Activated CD8-positive, alpha-beta memory T cell treated with anti-CD3 and anti-CD28 coated beads, Interleukin-2, amount 50 U/mL, for 24 hours (primary cell): ENCODE measurements at regions not wholly inside any gene's neighbourhood (a gene's known extent, or its start where the extent isn't known, plus 50 kb on each side); places are given as distances from the start of the nearest gene placed in this dataset.

ENCODE experiments used
- DNase-seq: peaks from one replicate; pipeline ENCODE4 v3.0.0-alpha.2; 2020; ENCODE audit errors: extremely low read depth

DNA sequence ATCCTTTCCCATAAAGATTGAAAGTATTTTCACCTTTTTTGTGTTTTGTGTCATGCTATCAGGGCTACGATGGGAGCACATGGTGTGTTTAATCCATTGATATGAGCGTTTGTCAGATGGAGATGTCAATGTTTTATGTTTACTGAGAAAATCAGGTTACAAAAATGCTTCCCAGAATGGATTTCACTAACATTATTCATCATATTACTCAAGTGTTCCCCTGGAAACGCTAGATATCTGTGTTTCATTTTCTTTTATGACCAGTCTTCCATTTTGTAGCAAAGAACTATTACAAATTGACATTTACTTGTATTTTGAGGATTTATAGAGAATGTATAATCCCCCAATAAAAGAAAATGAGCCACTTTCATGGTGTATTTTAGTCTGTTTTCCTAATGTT, 293.5 kb upstream of the AKR1E2 start:
- no peak for DNase-seq

DNA sequence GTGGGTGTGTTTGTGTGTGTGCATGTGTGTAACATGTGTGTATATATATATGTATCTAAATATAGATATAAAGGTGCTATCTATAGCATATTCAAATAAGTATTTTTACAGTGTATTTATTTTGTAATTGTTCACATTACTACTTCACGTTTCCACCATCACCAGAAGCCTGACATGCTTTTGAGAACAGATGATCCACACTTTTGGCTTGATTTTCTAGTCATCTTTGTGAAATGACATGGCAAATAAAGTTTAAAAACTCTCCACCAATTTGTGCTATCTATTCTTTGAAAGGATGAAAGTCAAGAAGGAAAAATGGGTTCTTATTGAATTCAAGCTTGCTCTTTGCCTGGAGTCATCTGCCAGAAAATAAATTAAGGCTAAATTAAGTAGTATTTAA, 294.0 kb upstream of the AKR1E2 start:
- DNase-seq, result no peak

DNA sequence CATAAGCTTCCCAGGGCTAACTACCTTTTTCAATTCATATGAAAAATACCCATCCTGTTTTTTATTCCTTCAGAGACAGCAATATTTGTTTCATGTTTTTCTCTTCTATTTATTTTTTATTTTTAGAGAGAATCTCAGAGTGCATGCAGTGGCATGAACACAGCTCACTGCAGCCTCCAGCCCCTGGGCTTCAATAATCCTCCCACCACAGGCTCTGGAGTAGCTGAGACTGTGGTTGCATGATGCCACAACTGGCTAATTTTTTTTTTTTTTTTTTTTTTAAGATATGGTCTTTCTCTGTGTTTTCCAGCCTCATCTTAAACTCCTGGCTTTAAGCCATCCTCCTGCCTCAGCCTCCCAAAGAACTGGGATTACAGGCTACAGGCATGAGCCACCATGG, 296.7 kb upstream of the AKR1E2 start:
- DNase-seq, result no peak

DNA sequence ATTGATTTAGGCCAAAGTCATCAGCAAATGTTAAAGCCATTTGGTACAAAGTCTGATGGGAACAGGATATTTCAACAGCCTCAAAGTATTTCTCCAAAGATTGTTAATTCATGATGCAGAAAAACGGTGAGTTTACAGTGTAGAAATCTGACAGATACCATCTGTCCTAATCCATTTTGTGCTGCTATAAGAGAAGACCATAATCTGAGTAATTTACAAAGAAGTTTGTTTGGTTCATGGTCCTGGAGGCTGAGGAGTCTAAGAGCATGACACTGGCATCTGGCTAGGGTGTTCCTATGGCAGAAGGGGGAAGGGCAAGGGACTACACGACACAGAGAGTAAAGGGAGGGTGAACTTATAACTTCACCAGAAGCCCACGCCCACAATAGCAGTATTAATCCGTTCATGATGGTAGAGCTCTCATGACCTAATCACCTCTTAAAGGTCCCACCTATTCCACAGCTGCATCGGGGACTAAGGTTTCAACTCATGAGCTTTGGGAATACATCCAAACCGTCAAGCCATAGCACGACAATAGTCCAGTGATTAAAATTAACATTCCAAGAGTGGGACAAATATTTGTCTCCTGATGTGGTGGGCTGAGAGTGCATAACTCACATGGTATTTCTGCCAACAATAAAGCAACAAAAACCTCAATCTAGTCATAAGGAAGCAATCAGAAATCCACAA, 298.6 kb upstream of the AKR1E2 start:
- DNase-seq, result no peak

DNA sequence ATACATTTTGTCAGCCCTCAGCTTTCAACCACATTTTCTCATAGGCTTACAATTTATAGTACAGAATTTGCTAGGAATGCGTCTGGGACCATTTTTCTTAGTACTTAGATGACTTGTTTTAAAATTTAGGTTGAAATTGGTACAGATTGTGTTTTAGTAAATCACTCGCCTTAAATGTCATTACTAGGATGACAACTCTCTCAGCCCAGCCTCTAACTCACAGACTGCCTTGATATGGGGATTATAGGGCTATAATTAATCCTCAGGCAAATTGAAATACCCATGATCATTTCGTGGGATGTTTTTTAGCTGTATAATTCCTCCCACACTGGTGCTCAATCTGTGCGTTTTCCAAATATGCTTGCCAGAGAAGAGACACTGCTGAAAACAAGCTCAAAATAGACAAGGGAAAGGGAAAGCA, 299.7 kb upstream of the AKR1E2 start:
- no peak for DNase-seq

DNA sequence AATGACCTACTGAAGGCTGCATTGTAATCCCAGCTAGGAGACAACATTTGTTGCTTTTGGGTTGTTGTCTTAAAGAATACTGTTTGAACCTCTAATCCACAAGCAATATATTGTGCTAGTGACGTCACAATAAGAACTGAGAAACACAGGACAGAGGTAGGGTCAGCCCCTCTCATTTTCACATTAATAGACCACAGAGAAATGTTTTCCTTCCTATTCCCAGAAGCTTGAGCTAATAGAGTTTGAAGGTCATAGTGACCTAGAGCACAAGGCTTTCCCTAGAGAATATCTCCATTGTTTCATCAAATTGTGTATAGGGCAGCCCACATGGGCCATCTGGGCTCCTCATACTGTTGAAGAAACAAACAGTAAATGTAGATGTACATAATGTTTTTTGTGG, 300.9 kb upstream of the AKR1E2 start:
- DNase-seq, result no peak

DNA sequence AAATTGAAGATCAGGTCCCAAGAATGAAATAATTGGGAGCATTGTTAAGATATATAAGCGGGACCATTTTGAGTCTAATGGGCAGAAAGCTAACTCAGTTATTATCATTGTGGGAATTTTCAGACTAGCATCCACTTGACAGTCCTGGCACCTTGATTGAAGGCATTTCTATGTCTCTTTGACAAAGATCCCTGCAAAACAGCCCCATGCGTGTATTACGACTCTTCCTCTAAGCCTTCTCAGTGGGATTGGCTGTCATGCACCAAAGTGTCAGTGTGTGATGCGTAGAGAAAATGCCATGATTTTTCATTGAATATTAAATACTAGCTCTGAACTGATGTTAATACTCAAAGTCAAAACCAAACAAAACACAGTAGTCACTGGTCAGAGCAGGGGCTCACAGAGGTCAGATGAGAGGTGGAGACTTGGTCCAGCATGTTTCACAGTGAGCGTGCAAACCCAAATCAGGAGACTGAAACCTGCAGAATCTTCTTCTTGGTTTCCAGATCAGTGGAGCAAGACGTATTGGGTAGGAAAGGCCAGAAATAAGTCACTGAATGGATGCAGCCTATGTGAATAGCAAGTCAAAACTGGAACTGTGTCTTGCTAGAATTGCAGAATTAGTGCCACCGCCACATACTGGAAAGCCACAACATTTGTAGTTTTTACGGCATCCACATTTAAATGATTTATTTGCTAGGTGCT, 303.6 kb upstream of the AKR1E2 start:
- DNase-seq, result no peak

DNA sequence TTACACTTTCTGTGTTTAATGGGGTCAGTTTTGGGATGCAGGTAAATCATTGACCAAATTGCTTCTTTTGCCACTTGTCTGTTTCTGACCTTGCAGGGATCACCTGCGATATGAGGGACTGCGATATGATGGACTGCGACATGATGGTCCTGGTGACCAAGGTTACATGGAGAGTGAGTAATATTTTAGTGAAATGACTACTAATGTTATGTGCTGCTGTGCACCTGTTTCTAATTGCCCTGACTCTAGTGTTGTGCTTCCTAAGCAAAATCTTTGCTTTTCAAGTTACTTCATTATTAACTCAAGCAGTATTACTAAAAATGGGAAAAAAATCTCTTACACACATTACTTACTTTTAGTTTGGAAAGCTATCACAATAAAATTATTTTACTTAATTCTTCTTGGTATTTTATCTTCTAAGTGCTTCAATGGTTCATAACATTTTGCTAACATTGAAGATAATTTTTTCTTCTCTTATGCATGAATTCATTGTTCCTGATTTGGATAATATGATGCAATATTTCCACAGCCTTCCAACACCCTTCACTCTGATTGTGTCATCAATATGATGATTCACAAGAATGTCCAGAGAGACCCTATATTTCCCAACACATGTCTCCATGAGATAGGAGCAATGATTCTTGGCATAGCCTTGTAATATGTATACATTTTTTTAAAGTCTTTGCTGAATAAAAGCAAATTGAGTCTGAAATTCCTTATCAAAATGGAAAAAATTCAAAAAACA, 306.2 kb upstream of the AKR1E2 start:
- DNase-seq, result no peak

DNA sequence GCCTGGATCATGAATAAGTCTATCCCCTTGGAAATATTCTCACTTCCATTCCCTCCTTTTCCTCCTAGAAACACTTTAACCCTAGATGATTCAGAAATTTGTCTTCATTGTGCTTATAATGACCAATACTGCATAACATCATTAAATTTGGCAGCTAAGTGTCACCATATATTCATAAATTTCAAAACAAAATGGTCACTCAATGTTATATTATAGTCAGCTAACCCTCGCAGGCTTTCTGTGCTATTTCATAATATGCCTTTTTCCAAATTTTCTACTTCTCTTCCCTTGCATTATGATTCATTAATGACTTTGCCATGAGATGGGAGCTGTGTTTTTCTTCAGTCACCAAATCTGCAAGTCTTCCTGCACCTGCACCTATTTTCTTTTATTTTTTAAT, 308.3 kb upstream of the AKR1E2 start:
- DNase-seq, result no peak

DNA sequence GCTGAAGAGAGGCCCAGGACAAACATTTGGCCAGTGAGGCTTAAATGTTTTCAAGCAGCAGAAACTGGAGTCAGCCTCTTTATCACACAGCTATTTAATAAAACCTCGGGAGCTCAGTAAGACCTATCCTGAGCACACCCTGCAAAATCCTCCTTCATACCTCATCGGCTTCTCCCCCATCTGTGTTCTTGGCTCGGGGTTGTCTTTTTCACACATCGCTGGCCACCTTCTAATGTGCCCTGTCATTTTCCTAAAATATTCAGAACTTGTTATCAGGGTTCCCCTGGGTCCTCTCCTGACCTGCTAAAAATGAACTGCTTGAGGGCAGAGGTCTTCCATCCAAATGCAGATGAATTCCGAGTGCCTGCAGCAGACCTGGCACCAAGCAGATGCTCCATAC, 310.3 kb upstream of the AKR1E2 start:
- DNase-seq, result no peak

DNA sequence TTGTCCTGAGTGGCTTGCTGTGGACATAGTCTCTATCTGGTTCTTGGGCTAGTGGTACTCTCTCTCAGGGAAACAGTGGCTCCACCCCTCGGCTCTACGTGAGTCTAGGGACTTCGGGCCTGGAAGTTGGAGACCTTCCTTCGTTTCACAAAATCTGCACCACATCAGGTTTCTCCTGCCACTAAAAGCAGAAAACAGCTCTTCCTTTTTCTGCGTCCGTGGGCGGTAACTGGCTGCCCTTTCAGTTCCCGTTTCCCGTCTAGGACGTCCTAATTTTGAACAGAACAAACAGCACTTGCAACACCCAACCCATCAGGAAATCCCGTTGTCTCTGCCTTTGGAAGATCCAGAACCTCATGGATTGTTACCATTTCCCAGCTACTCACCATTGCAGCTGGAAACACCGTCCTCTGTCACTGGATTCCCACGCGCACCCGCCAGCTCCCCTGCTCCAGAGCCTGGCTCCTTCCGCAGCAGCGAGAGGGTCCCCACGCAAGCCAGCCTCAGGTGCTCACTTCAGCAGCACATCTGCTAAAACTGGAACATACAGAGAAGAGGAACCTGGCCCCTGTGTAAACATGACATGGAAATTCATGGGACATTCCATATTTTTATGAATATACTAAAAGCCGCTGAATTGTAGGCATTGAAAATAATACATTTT, 311.4 kb upstream of the AKR1E2 start:
- no peak for DNase-seq

DNA sequence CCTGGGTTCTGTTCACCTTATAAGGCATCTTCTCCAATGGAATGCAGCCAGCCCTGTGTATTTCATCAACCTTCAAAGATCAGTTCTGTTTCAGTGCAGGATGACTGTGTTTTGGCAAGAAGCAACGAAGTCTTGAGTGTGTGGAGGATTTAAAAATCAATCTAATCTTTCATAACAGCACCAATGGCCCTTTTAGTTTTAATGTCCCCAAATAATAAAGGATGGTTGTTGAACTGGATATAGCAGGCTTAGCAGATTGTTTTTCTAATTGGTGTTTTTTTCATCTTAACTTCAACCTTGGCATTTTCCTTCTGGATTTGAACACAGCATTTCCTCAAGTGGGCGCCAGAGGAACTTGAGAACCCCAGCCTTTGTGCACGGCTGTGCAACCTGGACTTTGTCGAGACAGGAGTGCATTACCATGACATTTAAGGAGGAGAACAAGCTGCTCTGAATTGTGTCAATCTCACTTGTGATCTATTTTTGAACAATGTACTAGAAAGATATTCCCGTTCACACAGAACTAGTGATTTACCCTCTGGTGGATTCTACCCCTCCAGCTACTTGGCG, 313.3 kb upstream of the AKR1E2 start:
- no peak for DNase-seq

DNA sequence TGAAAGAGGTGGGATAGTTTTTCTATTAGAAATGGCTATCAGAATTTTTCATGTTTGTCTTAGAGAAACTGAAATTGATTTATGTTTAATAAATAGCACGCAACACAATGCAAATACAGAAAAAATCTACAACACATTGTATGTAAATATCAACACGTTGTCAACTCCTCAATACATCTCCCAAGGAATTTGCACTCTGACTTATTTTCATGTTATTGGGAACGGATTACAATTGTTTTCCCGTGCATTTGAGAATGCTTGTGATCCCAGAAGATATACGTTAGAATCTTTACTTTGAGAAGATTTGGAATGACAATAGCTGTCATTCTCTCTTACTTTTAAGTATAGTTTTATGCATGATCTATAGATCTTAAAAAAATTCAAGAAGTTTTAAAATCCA, 313.8 kb upstream of the AKR1E2 start:
- no peak for DNase-seq

DNA sequence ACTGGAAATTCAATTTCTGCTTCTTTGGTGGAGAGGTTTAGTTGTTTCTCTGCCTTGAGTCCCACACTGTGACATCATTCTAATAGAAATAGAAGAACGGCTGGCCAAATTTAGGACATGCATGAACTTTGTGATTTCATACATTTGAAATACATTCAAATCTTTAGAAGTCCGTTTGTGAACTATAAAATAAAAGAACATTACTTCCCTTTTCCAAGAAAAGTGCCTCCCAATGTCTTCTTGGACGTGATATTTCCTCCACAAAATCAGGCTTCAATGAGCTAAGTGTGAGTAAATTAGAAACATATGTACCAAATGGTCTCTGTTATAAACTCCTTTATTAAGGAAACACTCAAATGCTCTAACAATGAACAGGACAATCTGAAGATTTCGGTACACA, 314.5 kb upstream of the AKR1E2 start:
- DNase-seq, result no peak

DNA sequence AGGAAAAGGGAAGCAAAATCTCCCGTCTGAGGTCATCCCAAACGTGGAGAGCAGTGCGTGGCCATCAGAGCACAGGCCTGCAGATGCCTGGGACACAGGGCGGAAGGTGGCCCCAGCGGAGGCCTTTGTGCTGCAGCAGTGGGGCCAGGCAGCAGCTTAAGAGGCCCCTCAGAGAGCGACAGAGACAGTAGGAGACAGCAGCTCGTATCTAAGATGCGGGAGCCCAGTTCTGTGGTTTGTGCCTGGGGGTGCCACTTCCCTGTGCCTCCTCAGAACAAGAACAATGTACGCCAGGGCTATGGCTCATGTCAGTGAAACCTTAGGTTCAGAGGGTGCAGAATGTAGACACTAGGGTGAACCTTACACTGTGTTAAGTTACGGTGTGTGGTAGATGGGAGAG, 316.6 kb upstream of the AKR1E2 start:
- DNase-seq, result no peak

DNA sequence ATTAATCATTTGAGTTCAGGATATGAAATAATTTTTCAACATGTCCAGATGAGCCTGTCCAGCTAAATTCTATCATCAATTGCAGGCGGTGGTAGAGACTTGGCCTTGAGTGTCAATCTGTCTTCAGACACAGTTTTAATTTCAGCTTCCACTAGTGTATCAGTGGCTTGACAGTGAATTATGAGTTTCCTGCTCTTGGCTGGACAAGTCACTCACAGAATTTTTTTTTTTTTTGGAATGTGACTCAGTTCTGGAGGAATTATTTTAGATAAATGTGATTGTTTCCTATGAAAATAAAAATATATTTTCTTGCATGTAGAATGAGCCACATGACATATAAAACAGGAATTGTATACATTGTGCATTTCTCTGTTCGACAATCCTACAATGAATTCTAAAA, 319.9 kb upstream of the AKR1E2 start:
- no peak for DNase-seq

DNA sequence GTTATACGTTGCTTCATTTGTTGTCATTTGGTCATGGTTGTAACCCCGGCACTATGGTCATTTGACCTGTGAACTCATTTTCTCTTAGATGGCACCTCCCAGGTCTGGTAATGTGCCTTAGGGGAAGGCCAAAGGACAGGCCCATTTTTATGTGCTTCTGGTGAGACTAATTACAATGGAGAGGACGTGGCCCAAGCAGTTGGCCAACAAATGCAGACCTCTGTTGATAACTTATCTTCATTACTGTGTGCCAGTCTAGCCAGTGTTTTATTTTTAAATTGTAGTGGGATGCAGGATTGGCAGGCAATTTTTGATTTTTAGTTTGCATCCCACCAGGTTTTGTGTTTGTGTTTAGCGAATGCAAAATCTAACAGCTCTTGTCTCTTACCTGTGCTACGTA, 321.5 kb upstream of the AKR1E2 start:
- no peak for DNase-seq

DNA sequence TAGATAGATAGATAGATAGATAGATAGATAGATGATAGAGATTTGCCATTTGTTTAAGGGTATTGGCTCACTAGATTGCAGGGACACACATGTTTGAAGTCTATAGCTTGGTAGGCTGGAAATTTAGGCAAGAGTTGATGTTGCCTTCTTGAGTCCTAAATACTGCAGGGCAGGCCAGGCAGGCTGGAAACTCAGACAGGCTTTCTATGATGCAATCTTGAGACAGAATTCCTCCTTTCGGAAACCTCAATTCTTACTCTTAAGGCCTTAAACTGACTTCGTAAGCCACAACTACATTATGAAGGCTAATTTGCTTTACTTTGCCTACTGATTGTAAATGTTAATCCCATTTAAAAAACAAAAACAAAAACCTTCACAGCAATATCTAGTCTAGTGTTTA, 322.9 kb upstream of the AKR1E2 start:
- no peak for DNase-seq

DNA sequence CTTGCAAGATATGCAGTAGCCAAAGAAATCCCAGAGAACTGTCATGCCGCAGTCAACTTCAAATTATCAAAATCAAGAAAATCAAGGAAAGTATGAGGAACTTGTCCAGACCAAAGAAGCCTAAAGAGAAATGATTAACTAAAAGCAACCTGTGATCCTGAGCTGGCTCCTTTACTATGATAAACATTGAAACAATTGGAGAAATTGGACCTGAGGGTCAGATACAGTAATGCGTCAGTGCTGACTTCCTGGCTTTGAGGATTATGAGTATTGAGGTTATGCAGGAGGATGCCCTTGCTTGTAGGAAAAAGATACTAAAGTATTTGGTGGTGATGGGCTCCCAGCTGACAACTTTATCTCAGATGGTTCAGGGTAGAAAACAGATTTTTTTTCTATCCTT, 324.7 kb upstream of the AKR1E2 start:
- no peak for DNase-seq

DNA sequence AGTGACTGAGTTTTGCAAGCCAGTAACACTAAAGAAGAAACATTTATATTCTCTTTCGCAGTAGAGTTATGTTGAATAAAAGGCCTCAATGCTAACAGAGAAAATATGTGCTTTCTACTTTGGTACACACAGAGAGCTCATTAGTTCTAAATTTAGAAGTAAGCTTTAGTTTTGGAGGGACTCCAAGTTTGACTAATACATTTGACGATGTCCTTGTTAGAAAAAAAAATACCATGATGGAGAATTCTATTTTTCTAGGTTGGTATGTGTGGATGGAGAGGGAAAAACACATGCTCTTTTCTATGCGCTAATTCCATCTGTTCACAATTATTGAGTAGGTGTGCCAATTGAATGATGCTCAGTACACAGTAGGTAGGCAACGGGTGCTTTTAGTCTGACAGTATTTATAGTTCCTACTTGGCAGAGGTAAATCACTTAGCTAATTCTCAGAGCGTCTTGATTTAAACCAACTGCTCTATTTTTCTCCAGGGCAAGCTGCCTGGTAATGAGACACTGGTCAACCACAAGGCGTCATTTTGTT, 327.2 kb upstream of the AKR1E2 start:
- no peak for DNase-seq

DNA sequence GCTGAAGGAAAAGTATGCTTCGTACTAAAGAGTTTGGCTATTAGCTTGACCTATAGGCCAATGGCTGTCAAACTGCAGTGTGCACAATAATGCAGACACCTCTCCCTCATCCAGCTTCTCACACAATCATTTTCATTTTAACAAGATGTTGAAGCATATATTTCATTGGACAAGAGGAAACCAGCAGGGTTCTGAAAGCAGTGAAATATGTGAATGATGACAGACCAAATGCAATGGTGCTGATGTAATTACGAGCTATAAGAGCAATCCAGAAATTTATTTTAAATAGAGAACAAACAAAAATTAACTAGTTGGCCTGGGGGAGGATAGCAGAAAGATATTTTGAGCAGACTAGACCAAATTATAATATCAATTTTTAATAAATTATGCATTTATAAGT, 331.5 kb upstream of the AKR1E2 start:
- DNase-seq, result no peak

DNA sequence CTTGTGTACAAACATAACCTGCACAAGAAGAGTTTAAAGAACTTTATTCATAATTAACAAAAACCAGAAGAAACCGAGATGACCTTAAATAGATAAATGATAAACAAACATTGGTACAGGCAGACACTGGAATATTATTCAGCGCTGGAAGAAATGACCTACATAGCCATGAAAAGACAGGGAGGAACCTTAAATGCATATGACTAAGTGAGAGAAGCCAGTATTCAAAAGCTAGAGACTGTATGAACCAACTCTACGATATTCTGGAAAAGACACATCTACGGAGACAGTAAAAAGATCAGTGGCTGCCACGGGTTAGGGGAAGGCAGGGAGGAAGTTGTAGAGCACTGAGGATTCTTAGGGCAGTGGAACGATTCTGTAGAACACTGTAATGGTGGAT, 333.8 kb upstream of the AKR1E2 start:
- DNase-seq, result no peak
